HG03045 (cell line): ENCODE measurements at regions not wholly inside any gene's neighbourhood (a gene's known extent, or its start where the extent isn't known, plus 50 kb on each side); places are given as distances from the start of the nearest gene placed in this dataset.

ENCODE experiments used
- ATAC-seq: cut with Tn5 transposase; IDR thresholded peaks from one replicate; pipeline ENCODE4 v1.9.1; 2021; ENCODE audit warnings: mild to moderate bottlenecking, moderate library complexity; ENCODE audit not compliant: unreplicated experiment

DNA sequence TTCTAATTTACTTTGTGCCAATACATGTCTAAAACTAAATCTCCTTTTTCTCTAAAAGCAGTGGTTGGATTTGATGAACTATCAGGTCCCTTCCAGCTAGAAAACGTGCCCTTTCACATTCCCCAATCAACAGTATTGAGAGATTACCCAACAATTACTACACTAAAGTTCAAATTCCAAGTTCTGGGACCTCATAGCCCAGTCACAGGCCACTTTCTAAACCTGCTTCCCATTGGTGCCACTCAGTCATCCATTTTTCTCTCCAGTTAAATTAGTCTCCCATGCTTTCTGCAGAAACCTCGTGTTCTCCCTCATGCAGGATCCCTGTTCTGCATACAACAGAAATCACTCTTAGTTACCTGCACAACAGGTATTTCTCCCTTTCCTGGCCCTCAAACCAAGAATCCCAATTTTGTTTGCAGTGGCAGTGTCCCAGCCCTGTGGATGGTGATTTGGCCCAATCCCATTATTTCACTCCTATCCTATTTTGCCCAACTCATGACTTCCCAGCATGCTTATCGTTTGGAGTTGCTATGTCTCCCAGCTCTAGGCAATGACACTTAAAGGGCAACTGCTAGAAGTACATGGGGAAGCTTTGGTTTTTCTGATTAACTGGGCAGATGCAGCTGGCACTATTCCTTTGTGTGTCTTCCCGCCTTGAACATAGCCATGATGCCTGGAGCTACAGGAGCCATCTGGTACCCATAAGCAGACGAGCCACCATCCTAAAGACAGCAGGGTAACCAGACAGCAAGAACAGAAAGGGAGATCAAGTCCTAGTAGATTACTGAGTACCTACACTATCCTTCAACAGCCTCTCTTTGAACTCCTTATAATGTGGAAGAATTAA lies 224.2 kb downstream of the MINAR1 start:
- no peak for ATAC-seq

DNA sequence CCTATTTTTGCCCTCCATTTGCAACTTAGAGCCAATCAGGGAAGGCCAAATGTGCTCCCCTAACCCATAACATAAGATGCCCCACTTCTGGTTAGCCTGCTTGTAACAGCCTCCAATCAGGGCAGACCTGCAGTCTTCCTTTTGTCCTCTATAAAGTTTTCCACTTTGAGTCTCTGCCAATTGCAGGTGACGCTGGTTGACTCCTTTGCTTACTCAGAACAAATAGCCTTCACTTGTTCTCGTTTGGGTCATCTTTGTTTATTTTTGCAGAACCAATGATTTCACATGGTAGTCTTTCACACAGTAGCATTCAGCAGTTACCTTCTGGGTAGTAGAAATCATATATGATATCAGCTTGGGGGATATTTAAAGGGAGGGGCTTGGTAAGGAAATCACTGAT lies 225.6 kb downstream of the MINAR1 start:
- no peak for ATAC-seq

DNA sequence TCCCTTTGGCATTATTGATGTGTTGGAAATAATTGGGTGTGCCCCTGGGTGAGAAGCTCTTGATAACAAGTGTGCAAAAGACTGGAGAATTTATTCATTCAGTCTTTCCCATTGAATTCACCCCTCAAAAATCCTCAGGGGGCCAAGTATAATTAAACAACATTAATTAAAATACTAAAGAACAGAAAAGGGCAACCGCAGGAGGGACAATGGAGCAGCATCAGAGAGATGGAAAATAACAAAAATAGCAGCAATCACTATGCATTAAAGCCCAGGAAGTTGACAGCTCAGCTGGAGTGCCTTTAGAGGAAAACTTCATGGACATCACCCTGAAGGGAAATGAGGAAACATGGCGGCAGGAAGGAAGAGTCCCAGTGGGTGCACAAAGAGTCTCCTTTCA lies 227.6 kb downstream of the MINAR1 start:
- no peak for ATAC-seq

DNA sequence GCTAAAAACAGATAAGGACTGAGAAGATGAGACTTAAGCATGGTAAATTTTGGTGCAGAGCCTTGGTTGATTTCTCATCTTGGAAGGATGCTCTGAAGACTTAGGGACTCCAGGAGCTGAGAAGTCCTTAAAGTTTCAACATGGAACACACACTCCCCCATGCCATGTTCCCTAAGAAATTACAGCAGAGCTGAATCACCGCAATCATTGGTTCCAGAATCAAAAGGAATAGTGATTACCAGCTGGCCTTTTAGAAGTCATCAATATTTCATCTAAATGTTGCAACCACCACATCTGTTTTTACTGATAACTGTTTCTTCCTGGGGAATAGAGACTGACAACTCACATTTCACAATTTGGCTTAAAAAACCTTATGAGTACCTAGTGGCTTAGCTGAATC lies 229.3 kb downstream of the MINAR1 start:
- ATAC-seq = no peak

DNA sequence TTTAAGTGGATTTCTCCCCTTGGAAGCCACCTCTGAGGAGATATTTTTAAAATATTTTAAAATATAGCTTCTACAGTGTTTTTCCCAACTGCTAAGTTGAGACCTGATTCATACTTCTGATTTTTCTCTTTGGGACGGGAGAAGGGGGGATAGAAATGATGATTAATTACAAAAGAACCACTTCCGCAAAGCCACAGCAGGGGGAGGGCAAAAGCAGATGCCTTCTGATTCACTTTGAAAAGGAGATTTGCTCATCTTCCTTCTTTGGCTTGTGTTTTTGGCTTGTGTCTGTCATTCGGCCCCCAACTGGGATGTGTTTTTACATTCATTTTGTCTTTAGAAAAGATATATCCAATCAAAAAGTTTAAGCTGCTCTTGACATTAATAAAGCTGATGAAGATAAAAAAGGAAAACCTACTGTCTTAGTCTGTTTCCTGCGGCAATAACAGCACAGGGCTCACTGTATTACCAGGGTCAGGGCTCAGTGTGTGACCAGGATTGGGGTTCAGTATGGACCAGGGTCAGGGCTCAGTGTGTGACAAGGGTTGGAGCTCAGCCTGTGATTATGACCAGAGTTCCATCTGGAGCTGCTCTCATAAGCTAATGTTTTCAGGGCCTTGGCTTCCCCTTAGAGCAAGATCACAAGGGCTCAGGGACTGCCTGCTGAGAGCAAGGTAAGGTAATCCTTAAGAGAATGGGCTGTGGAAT lies 223.2 kb downstream of the MTHFS start:
- peak; percentile 46 for ATAC-seq

DNA sequence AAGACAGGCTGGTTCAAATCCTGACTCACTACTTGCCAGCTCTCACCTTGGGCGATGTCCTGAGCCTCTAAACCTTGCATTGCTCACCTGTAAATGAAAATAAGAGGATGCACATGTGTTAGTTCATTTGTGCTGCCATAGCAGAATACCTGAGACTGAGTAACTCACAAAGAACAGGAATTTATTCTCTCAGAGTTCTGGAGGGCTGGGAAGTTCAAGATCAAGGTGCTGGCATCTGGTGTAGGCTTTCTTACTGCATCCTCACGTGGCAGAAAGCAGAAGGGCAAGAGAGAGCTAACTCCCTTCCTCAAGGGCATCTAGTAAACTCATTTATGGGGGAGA lies 222.7 kb downstream of the MTHFS start:
- no peak for ATAC-seq

DNA sequence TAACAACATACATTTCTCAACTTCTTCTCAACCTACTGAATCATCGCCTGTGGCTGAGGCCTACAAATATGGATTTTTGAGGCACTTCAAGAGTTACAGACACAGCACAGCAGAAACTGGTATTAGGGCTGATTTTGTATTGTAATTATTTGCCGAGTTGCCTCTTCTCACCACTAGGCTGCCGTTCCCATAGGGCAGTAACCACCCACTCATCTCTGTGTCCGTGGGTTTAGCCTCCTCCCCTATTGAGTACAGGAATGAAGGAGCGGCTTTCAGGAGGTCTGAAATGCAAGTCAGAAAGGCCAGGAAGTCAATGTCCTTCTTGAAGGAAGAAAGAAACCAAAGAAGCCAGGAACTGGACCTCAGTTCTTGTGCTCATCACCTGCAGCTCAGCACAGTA lies 220.8 kb downstream of the MTHFS start:
- ATAC-seq = no peak

DNA sequence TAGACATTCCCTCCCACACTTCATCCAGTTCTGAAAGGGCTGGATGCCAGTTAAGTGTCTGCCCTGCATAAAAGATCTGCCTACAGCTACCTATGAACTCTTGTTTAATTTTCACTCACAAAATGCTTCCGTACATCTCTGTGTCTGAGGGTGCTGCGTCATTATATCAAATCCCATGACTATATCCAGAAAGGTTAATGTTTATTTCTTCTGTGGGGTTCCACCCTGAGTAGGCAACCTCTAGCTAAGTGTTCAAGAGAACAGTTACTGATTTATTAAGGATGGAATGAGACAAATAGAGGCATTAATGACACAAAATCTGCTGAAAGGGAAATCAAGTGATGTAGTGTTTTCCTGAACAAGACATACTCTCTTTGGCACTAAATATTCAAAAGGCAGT lies 220.2 kb downstream of the MTHFS start:
- ATAC-seq = no peak

DNA sequence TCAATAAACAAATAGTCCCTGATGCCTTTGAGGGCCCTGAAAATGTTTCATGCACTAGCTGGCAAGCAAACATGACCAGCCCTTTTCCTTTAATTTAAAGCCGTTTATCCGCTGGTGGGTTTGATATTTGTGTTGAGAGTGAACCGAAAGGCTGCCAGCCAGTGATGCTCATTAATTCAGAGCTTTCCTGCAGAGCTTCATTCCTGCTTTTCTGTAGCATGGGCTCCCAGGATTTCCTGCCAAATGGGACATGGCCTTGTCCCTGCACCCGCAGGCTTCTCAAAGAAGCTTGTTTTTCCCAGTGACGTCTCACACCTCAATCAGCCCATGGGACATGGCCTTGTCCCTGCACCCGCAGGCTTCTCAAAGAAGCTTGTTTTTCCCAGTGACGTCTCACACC lies 219.6 kb downstream of the MTHFS start:
- ATAC-seq = no peak

DNA sequence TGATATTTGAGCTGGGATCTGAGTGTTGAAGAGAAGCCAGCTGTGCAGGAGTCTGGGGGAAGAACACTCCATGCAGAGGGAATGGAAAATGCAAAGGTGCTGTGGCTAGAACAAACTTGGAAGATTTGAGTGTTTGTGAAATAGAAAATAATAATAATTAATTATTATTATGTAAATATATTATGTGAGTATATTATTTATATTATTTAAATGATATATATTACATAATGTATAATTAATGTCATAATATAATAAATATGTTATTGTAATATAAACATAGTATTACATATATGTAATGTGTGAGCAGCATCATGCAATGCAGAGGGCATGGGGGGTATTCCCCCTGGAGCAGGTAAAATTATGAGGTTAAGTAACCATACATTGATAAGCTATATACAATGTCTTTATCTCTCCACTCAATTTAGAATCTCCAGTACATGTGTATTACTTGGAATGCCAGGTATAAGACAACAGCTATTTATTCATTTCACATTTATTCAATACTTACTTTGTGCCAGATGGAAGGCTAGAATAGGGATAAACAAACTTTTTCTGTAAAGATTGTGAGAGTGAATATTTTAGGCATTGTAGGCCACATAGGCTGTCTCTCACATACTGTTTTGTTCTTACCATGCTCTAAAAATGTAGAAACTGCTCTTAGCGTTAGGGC lies 218.6 kb downstream of the MTHFS start:
- ATAC-seq = no peak

DNA sequence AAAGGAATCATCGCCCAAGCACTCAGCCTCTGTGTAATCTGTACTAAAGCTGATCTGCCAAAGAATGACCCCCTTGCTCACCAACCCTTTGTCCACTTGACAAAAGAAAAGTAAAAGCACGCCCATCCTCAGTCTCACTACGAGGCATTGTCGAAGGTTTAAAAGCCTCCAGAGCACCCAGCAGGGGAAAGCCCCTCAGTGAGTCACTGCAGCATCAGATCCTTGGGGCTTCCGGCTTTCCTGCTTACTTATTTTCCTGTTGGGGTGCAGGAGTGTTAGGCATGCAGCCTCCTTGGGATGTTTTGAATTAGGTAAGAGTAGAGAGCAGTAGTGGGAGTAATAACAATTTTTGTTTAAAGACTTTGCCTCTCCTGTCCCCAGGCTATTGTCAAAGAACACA lies 216.1 kb downstream of the MTHFS start:
- no peak for ATAC-seq

DNA sequence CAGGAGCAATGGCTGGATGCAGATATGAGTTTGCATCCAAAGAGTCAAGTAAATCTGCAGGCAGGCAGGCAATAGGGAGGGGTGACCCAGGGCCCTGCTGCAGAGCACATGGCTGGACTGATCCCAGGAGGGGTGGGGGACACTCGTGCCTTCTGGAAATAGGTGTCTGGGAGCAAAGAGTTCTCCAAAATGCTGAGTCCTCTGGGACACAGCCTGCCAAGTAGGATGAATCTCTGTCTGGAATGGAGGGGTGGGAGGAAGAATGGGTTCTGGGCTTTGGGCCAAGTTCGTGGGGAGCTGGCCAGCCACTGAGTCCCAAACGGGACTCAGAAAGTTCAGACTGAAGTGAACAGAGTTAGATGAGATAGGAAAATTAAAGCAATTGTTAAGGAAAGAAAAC lies 214.5 kb downstream of the MTHFS start:
- no peak for ATAC-seq

DNA sequence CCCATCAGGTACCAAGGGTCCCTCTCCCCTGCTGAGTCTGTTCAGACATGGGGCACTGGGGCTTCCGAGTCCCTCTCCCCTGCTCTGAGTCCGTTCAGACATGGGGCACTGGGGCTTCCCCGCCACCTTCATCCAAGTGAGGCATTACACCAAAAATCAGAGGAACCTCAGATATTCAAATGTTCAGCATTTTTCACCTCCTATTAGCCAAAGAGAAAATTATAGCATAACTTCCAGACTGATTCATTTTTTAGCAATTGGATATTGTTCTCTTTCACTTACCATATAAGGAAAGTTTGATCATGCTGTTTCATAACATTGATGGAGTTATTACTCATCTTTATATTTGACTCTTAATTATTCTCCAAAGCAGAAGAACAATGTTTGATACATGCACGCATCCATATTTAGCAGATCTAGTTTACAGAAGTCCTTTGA lies 213.9 kb downstream of the MTHFS start:
- no peak for ATAC-seq

DNA sequence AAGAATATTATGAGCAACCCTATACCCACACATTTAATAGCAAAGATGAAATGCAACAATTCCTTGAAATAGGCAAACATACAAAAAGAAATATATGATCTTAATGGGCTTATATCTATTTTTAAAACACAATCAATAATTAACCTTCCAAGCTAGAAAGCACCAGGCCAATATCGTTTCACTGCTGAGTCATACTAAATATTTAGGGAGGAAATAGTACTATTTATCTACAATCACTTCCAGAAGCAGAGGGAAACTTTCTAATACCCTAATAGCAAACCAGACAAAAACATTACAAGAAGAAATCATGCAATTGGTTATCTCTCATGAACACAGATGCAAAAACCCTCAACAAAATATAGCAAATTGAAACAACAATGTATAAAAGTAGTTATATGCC lies 207.8 kb downstream of the MTHFS start:
- no peak for ATAC-seq

DNA sequence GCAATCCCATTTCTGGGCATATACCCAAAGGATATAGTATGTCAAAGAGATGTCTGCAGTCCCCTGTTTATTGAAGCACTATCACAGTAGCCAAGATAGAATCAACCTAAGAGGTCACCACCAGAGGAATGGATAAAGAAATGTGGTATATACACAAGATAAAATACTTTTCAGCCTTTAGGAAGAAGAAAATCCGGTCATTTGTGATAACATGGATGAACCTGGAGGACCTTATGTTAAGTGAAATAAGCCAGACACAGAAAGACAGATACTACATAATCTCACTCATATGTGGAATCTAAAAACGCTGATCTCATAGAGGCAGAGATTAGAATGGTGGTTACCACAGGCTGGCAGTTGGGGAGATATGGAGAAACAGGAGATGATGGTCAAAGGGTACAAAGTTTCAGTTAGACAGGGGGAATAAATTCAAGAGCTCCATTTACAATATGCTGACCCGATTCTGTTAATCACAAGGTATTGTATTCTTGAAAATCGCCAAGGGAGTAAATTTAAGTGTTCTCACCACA lies 195.8 kb downstream of the MTHFS start:
- no peak for ATAC-seq

DNA sequence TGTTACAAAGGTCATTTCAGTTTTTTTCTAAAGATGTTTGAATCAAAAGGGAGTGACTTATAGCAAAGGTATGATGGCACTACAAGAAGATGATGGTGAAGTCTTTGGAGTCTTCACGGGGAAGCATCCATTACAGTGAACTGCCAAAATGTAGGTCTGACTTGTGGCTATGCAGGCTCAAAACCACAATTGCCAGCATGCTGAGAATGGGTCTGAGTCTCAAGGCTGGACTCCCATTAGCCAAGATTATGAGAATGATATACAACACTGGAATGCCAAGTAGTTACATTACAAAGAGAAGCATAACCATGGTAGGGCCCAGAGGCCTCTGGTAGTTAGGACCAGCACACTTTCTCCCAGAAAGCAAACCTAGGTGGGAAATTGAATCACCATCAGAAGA lies 194.2 kb downstream of the MTHFS start:
- no peak for ATAC-seq

DNA sequence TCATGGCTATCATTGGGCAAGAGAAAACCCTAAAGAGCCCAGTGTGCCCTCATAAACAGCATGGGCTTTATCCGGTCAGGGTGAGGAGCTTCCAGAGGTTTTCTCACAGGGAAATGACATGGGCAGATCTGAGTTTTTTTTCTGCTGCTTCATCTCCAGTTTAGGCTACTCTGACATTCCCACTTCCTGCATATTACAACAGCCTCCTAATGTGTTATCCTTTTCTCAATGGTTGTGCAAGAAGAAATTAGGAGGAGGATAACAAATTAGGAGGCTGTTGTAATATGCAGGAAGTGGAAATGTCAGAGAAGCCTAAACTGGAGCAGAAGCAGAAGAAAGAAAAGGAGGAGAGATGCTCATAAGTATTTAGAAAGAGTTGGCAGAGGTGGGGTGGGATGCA lies 175.6 kb downstream of the MTHFS start:
- ATAC-seq = no peak

DNA sequence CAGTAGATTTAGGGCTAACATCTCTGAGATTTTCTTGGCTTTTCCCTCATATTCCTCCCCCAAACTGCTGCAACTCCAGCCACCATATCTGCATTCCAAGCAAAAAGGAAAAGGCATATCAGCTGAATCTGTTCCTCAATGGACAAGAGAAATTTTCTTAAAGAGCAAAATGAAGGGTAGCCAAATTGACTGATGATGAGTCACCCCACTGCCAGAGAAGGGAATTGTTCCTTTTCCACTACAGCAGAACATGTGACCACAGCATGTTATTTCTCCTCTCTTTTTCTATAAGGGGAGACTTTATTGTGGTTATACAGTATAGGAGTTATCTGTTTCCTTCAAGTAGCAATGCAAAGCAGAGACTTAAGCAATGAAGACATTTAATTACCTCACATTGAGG lies 172.5 kb downstream of the MTHFS start:
- no peak for ATAC-seq

DNA sequence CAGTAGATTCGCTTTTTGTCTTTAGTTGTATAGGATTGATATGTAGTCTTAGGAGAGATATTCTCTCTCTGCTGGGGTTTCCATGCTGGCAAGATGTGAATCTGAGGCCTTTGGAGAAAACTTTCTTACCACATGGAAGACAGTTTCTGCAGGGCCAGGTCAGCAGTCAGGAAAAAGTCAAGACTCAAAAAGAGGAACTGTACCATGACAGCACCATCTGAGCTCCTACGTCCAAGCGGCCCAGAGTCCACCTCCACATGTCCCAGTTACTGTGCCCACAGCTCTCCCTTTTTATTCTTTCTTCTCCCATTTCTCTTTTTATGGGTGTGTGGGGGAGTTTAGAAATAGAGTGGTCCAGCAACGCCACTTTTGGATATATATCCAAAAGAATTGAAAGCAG lies 172.0 kb downstream of the MTHFS start:
- ATAC-seq = no peak

DNA sequence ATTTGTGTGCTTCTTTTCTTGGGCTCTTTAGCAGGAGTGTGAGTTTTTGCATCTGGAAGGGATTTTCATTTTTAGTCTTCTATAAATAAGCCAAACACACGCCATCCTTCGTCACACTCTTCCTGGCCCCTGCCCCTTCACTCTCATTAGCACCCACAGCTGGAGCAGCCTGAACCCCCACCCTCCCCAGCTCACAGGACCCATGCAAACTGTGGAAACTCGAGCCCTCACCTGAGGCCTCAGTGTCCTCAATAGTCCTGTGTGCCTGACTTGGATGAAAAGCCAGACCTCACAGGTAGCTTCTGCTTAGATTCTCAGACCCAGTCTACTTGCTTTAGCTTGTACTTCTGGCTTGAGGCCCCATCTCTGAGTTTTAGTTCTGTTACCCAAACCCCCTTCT lies 167.9 kb downstream of the MTHFS start:
- no peak for ATAC-seq

DNA sequence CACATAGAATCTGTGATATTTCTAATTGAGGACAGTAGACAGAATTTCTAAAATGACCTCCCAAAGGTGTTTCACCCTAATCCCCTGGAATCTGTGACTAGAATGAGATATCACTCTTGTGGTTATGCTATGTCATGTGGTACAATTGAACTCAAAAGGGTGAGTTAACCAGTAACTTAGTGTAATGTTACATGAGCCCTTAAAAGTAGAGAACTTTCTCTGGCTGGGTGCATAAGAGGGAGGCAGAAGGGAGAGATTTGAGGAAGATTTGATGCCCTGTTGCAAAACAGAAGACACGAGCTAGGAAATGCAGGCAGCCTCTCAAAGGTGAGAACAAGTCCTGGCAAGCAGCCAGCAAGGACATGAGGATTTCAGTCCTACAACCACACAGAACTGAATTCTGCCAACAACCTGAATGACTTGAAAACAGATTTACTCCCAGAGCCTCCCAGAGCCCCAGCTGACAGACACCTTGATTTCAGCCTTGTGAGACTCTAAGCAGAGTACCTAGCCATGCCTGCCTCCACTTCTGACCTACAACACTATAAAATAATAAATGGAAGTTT lies 160.3 kb downstream of the MTHFS start:
- no peak for ATAC-seq
